PC-9 (cell line): ENCODE measurements at regions not wholly inside any gene's neighbourhood (a gene's known extent, or its start where the extent isn't known, plus 50 kb on each side); places are given as distances from the start of the nearest gene placed in this dataset.

ENCODE experiments used
- EZH2 ChIP-seq: fragments of 200-600 bp; sonication (generic); IDR thresholded peaks from 2 replicates; pipeline ENCODE4 v1.8.0; 2017; ENCODE audit warnings: antibody characterized with exemption, low read depth
- TF ChIP-seq, protein P1 (sequence below): fragments of 200-600 bp; sonication (generic); conservative IDR thresholded peaks from 2 replicates; pipeline ENCODE4 v1.6.1; 2017; ENCODE audit warnings: mixed run types, antibody characterized with exemption, mild to moderate bottlenecking, moderate library complexity

DNA sequence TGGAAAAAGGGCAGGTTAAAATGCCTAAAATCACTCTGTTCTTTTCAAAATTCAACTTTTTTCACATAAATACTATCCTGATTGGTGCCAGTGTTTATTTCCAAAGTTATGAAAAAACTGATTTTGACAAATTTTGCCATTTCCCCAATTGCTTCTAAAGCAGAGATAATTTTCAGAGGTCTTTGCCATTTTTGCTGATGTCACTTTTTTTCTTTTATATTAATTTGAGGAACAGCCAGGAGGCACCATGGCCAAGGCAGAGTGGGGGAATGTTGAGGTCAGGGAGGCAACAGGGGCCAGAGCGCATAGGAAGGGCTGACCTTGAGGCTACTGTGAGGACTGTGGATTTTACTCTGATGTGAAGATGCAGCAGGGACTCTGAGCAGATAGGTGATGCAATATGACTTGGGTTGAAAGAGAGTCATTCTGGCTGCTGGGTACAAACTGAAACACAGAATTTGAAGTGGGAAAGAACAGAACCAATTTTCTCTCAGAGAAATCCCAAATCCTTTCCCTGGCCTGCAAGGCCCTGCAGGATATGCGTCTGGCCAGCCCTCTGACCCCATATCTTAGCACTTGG is 75.1 kb upstream of the LDAH start:
- TF ChIP-seq, protein P1, sequence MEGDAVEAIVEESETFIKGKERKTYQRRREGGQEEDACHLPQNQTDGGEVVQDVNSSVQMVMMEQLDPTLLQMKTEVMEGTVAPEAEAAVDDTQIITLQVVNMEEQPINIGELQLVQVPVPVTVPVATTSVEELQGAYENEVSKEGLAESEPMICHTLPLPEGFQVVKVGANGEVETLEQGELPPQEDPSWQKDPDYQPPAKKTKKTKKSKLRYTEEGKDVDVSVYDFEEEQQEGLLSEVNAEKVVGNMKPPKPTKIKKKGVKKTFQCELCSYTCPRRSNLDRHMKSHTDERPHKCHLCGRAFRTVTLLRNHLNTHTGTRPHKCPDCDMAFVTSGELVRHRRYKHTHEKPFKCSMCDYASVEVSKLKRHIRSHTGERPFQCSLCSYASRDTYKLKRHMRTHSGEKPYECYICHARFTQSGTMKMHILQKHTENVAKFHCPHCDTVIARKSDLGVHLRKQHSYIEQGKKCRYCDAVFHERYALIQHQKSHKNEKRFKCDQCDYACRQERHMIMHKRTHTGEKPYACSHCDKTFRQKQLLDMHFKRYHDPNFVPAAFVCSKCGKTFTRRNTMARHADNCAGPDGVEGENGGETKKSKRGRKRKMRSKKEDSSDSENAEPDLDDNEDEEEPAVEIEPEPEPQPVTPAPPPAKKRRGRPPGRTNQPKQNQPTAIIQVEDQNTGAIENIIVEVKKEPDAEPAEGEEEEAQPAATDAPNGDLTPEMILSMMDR = no peak
- TF ChIP-seq EZH2 = no peak
